HG02588 (cell line): ENCODE measurements at regions not wholly inside any gene's neighbourhood (a gene's known extent, or its start where the extent isn't known, plus 50 kb on each side); places are given as distances from the start of the nearest gene placed in this dataset.

Source experiments
- ATAC-seq: cut with Tn5 transposase; IDR thresholded peaks from one replicate; pipeline ENCODE4 v1.9.1; 2021; ENCODE audit warnings: mild to moderate bottlenecking, moderate library complexity; ENCODE audit not compliant: unreplicated experiment

DNA sequence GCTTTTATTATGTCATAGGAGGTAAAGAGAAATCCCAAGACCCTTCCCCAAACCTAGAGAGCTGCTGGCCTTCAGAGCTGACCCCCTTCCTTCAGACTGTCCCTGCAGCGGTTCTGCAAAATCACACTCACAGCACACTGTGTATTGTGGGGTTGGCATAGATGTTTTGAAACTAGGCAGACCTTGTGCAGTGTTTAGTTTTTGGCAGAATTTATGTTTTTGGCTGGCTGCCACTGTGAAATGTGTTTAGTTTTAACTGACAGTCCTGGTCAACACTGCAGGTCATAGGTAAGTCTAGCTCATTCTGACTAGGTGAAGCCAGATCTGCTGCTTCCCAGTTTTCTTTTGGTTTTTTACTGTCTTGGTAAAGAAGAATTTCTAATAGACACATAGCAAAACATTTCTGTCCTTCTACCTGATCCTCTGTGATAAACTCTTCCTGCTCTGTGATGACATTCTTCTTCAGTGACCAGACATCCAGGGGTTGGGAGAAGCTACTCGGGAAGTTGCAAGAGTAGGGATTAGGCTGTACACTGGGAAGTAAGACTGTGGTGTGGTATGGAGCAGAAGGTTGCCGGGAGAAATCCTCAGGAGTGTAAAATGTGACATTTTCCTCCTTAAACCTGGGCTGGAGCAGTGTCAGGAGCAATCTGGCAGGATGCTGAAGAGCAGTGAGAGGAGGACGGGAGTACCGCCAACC is 209.6 kb upstream of the MCTP2 start:
- ATAC-seq, result no peak

DNA sequence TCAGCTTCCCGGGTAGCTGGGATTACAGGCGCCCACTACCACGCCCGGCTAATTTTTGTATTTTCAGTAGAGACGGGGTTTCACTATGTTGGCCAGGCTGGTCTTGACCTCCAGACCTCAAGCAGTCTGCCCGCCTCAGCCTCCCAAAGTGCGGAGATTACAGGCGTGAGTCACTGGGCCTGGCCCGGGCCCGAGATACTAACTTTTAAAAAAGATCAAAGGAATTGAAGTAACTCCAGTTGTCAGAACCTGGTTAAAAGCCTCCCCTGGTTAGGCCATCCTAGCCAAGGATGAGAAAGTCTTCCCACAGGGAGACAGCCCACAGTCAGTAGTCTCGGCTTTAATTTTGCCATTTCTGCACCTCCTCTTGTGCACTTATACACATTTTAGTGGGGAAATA is 212.3 kb upstream of the MCTP2 start:
- ATAC-seq, result no peak

DNA sequence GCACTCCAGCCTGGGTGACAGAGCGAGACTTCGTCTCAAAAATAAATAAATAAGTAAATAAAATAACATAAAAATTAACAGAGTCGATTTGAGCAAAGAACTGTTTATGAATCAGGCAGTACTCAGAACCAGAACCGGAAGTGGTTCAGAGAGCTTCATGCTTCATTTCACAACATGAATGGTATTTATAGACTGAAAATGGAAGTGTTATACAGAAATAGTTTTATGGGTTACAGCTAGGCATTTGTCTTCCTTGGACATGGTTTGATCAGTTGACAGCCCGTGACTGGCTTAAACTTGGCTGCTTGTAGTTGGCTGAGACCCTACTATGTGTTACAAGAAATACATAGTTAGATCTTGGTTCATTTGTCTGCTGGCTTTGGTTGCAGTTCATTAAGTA is 216.0 kb upstream of the MCTP2 start:
- ATAC-seq, result no peak

DNA sequence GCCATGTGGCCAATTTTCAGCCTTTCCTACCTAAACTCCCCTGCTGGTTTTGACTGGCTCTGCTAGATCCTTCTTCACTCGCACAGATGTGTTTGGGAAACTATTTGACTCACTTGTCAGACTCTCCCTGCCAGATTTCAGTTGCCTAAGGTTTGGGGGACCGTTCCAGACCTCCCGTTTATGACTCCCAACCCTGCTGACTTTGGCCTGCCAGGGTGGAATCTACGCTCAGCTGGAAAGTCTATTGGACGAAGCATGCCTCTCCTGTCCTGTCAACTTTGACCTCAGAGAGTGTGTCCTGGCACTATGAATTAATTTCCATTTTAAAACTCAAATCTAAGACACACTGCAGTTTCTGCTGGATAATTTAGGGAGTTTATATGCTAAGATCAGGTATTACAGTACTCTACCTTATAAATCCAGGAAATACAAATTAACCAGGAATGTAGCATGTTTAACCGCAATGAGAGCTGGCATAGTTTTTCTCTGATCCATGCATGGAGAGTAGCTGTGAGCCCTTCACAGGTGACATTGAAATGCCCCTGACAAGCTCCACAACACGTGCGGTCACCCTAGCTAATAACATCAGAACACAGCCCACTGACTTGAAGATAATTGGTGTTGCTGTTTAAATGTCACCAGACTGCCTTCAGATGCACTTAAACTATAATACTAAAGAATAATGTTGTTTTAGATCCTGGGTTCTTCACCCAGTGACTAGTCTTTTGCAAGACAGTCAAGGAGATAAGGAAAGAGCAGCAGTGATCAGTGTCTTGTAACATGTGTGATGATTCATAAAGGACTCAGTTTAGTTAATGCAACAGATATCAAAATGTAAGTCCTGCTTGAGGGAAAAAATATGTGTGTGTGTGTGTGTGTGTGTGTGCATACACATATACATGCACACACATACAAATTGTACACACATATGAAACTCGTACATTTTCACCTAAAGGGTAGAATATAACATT is 223.0 kb upstream of the MCTP2 start:
- no peak for ATAC-seq

DNA sequence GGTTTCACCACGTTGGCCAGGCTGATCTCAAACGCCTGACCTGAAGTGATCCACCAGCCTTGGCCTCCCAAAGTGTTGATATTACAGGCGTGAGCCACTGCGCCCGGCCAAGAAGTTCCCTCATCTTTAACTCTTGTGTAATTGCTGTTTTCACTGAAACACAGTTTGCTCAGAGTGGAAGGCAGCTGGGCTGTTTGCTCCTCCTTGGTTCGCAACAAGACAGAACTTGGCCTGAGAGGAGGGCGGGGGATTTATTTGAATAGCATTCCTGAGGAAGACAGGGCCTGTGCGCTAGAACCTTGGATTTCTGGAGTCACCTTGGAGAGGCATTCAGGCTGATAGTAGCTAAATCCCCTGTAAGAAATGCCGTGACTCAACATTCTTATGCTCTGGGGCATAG is 226.7 kb upstream of the MCTP2 start:
- ATAC-seq, result no peak

DNA sequence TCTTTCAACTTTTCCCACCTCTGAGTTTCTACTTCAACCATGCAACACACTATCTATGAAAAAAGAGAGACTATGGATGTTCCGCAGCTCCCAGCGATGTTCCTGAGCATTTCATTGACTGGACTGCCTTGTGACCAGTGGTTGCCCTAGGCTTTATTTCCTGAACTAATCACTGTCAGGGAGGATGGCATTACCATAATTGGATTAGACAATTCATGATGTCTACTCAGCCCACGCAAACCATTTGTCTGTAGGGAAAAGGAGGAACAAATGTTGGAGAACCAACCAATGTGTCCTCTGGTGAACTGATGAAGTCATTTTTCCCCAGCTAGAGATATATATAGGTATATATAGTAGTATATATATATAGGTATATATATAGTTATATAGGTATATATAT is 229.3 kb upstream of the MCTP2 start:
- ATAC-seq, result no peak

GRCh38 chr15:94001255-94001801 is 230.0 kb upstream of the MCTP2 start:
- no peak for ATAC-seq

- ATAC-seq, result no peak
Measured at GRCh38 chr15:94000606-94001005, 230.8 kb upstream of the MCTP2 start.

DNA sequence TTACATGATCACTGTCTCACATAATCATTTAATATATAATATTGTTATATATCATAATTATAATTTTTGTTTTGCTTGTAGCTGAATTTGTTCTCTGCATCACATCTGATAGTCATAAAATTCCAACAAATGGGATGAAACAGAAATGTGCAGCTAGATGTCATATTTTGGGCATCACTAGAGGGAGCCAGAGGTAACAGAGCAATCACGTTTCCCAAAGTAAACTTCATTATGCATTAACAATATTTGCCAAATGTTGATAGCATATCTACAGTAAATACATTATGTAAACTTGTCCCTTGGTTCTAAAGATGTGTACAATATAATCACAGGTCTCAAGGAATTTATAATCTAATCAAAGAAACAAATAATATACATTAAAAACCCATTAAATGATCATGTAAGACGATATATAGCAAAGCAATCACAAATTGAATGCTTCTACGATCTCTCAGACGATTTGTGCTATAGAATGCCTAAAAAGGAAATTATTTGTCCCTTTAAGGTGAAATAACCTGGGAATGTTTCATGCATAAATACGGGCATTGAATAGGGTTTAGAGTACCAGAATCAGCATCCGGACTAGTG is 234.2 kb upstream of the MCTP2 start:
- no peak for ATAC-seq

- no peak for ATAC-seq
Measured at GRCh38 chr15:93989440-93989998, 241.8 kb upstream of the MCTP2 start.

- no peak for ATAC-seq
Measured at GRCh38 chr15:93987068-93987467, 244.3 kb upstream of the MCTP2 start.

DNA sequence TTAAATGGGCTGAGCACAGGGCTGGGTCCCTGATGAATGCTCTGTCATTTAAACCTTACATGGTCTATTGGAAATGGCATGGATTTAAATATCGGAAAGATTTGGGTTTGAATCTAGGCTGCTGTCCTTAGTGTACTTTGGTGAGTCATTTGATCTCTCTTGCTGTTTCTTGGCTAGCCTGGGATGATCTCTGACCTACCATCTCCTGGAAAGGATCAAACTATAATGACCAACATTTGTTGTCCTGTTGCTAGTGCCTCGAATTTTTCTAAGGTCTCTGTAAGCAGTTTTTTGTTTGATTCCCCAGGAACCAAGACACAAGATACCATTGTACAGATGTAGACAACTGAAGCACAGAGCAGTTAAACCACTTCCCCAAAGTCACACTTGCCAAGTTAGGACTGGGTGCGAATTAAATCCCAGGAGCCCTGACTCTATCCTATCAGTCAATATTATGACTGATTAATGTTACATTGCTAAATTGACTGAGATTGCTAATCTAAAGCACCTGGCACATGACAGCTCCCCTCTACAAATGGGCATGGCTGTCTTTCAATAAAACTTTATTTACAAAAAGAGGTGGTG is 244.9 kb upstream of the MCTP2 start:
- ATAC-seq, result no peak

- no peak for ATAC-seq
Measured at GRCh38 chr15:93985925-93986324, 245.4 kb upstream of the MCTP2 start.

- ATAC-seq, result no peak
Measured at GRCh38 chr15:93985176-93985575, 246.2 kb upstream of the MCTP2 start.

DNA sequence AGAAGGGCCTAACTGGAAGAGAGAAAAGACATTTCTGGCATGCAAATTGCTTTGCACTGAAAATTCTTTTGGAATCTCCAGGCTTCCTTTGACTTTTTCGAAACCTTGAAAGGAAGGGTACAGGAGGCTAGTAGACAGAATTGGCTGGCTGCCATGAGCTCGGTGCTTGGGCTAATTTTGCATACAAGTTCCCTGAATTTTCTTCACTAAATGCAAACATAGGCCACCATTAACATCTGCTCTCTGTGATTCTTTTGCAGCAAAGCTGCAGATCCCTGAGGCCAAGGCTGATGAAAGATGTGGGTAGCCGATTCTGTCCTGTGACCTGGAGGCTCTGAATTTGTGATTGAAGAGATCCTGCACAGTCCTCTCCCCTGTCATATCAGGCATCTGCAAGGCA is 247.8 kb upstream of the MCTP2 start:
- no peak for ATAC-seq

GRCh38 chr15:93982226-93982727 is 249.1 kb upstream of the MCTP2 start:
- ATAC-seq, result no peak

- ATAC-seq, result no peak
Measured at GRCh38 chr15:93981706-93982105, 249.7 kb upstream of the MCTP2 start.

GRCh38 chr15:93980261-93980911 is 251.0 kb upstream of the MCTP2 start:
- ATAC-seq, result no peak

DNA sequence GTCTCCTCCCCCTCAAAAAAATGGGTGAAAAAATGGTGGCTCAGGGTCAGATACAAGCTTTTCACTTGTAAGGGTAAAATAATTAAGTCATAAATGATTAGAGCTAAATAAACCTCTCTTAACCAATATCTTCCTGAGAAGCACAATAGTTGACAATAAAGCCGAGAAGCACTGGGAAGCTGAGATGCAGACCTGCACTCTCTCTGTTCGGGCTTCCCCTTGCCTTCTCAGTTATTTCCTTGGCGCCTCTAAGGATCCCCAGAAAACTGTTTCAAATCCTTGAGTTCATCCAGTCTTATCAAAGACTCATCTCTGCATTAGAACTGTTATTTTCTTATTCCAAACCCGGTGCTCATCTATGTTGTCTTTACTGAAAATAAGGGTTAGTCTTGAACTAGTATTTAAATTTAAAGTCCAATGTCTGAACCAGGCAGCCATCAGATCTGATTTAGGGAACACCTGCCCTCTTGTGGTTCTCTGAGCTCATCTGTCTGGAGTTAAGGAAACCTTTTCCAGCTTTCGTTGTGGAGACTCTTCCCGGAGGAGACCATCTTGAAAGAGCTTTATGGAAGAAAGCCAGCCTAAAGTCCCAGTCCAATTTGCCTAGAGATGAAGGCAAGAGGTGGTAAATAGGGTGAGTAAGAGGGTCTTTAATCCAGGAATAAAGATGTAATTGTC is 256.4 kb upstream of the MCTP2 start:
- no peak for ATAC-seq

DNA sequence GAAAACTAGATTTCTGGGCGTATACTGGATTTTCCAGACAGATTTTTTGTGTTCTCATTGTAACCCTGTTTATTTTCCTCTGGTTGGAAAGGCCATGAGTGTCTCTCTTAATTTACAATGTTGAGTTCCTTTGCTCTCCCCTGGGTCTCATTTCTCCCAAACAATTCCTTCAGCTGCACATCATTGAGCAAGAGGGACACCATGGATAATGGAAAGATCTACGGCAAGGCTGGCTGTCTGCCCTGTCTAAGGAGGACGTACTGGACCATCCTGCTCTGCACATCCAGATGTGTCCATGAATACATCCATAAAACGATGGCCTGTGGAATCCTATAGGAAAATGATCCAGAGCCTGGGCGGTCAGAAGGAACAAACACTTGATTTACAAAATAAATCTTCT is 258.1 kb upstream of the MCTP2 start:
- no peak for ATAC-seq
